Neural progenitor cell (in vitro differentiated cells): ENCODE measurements at regions not wholly inside any gene's neighbourhood (a gene's known extent, or its start where the extent isn't known, plus 50 kb on each side); places are given as distances from the start of the nearest gene placed in this dataset.

ENCODE experiments used
- DNase-seq: peaks from one replicate; pipeline ENCODE4 v3.0.0-alpha.2; 2016; ENCODE audit warnings: low spot score
- H2AFZ ChIP-seq: fragments of 200-600 bp; sonication (generic); replicated peaks from 2 replicates; pipeline ENCODE4 v1.6.1; 2016; ENCODE audit warnings: antibody characterized with exemption
- H3F3A ChIP-seq: fragments of 200-600 bp; sonication (generic); 2 replicates; pipeline ENCODE4 v1.6.1; 2016; ENCODE audit warnings: antibody characterized with exemption, low read depth
- H3K27ac ChIP-seq: fragments of 200-600 bp; sonication (generic); 2 replicates; pipeline ENCODE4 v1.5.1; 2016; ENCODE audit warnings: mild to moderate bottlenecking
- H3K27me3 ChIP-seq: fragments of 200-600 bp; sonication (generic); 2 replicates; pipeline ENCODE4 v1.6.1; 2016; ENCODE audit warnings: mild to moderate bottlenecking, moderate library complexity
- H3K36me3 ChIP-seq: fragments of 200-600 bp; sonication (generic); 2 replicates; pipeline ENCODE4 v1.5.1; 2016
- H3K4me1 ChIP-seq: fragments of 200-600 bp; sonication (generic); 2 replicates; pipeline ENCODE4 v1.6.1; 2016; ENCODE audit warnings: mixed run types
- H3K4me2 ChIP-seq: fragments of 200-600 bp; sonication (generic); 2 replicates; pipeline ENCODE4 v1.6.1; 2016
- H3K4me3 ChIP-seq: fragments of 200-600 bp; sonication (generic); 2 replicates; pipeline ENCODE4 v1.5.1; 2016
- H3K79me2 ChIP-seq: fragments of 200-600 bp; sonication (generic); 2 replicates; pipeline ENCODE4 v1.6.1; 2016; ENCODE audit warnings: low read depth
- H3K9ac ChIP-seq: fragments of 200-600 bp; sonication (generic); 2 replicates; pipeline ENCODE4 v1.6.1; 2016
- H3K9me3 ChIP-seq: fragments of 200-600 bp; sonication (generic); 2 replicates; pipeline ENCODE4 v1.5.1; 2016; ENCODE audit warnings: low read depth
- H4K20me1 ChIP-seq: fragments of 200-600 bp; sonication (generic); 2 replicates; pipeline ENCODE4 v1.6.1; 2016; ENCODE audit warnings: low read depth
- H3K27ac Mint-ChIP-seq: 3 replicates; pipeline ENCODE4 v1.8.0; 2021; ENCODE audit warnings: mixed read lengths
- H3K27me3 Mint-ChIP-seq: 2 replicates; pipeline ENCODE4 v1.8.0; 2022; ENCODE audit warnings: low read depth, mild to moderate bottlenecking, inconsistent platforms, moderate library complexity, mixed read lengths; ENCODE audit not compliant: insufficient read depth
- H3K36me3 Mint-ChIP-seq: 3 replicates; pipeline ENCODE4 v1.8.0; 2021; ENCODE audit warnings: mixed read lengths
- H3K4me1 Mint-ChIP-seq: 3 replicates; pipeline ENCODE4 v1.8.0; 2021; ENCODE audit warnings: mixed read lengths
- H3K4me3 Mint-ChIP-seq: 3 replicates; pipeline ENCODE4 v1.8.0; 2021; ENCODE audit warnings: mild to moderate bottlenecking, moderate library complexity, mixed read lengths
- H3K9me3 Mint-ChIP-seq: 3 replicates; pipeline ENCODE4 v1.8.0; 2020; ENCODE audit warnings: mixed read lengths
- CTCF ChIP-seq: fragments of 200-600 bp; sonication (generic); IDR thresholded peaks from 2 replicates; pipeline ENCODE4 v1.5.1; 2017; ENCODE audit warnings: antibody characterized with exemption, mild to moderate bottlenecking
- EZH2 ChIP-seq: fragments of 200-600 bp; sonication (generic); IDR thresholded peaks from 2 replicates; pipeline ENCODE4 v1.6.1; 2017; ENCODE audit warnings: antibody characterized with exemption, mild to moderate bottlenecking, moderate library complexity
- EZH2phosphoT487 ChIP-seq: fragments of 200-600 bp; sonication (generic); IDR thresholded peaks from 2 replicates; pipeline ENCODE4 v1.6.1; 2017; ENCODE audit warnings: antibody characterized with exemption

DNA sequence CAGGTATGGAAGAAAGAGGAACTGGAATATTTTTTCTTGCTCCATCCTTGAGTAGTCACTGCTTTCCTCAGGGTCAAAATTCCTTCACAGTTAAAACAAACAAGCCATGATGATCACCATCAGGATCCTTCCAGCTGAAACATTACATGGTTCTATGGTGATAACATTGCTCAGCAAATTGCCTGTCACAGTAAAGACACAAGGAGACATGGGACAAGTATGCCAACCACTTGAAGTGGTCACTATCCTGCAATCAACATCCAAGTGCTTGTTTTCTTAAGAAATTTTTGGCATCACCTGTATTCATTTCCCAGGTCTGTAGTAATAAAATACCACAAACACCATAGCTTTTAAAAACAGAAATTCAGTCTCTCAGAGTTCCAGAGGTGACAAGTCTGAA is 662.2 kb downstream of the CDH8 start:
- H3K36me3 ChIP-seq, result no peaks in the 10 kb centered on the region
- no peak overlapping the region for H3K4me3 Mint-ChIP-seq

DNA sequence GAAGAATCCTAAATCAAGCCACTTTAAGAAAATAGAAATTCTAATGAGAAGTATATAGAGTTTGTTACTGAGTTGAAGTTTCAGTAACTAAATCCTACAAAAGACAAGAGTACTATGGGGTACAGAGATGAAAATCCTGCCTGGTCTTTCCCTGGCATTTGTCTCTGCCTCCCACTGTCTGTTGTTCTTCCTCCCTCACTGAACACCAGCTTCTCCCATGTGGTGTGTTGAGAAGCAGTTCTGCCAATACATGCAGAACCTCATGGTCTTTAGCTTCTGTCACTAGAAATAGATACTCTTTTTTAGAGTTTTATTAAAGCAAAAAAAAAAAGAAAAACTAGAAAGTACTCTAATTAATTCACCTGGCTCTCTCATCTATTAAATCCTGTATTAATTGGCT is 664.4 kb downstream of the CDH8 start:
- H3K27ac Mint-ChIP-seq, result no peak overlapping the region
- H3K79me2 ChIP-seq, result no peaks in the 10 kb centered on the region
- no peak overlapping the region for H3K4me3 ChIP-seq
- no peak overlapping the region for H3K27ac ChIP-seq
- H4K20me1 ChIP-seq, result no peaks in the 10 kb centered on the region
- DNase-seq, result no peak
- peaks cover 10% of the 10 kb centered on the region for H3K9me3 Mint-ChIP-seq
- H3F3A ChIP-seq, result no peaks in the 10 kb centered on the region
- H2AFZ ChIP-seq, result no peak overlapping the region
- no peaks in the 10 kb centered on the region for H3K27me3 Mint-ChIP-seq
- H3K9ac ChIP-seq, result no peak overlapping the region
- TF ChIP-seq CTCF, result no peak
- H3K36me3 ChIP-seq, result no peaks in the 10 kb centered on the region
- H3K4me2 ChIP-seq, result no peak overlapping the region
- no peaks in the 10 kb centered on the region for H3K9me3 ChIP-seq
- no peaks in the 10 kb centered on the region for H3K36me3 Mint-ChIP-seq
- no peaks in the 10 kb centered on the region for H3K4me1 Mint-ChIP-seq
- H3K4me3 Mint-ChIP-seq, result no peak overlapping the region
- no peaks in the 10 kb centered on the region for H3K27me3 ChIP-seq
- H3K4me1 ChIP-seq, result no peaks in the 10 kb centered on the region

More for the DNA sequence above, 662.2 kb downstream of the CDH8 start:
- Mint-ChIP-seq H3K27ac (no peak overlapping the region), H3K4me1 (no peaks in the 10 kb centered on the region), H3K9me3 (peaks cover 10% of the 10 kb centered on the region), H3K27me3 (peaks cover 2% of the 10 kb centered on the region), H3K36me3 (no peaks in the 10 kb centered on the region)
- Histone ChIP-seq H3K27me3 (no peaks in the 10 kb centered on the region), H4K20me1 (no peaks in the 10 kb centered on the region), H2AFZ (no peak overlapping the region), H3K27ac (no peak overlapping the region), H3K9me3 (no peaks in the 10 kb centered on the region), H3K79me2 (no peaks in the 10 kb centered on the region), H3K4me1 (peaks cover 4% of the 10 kb centered on the region), H3K4me3 (no peak overlapping the region), H3F3A (no peaks in the 10 kb centered on the region), H3K4me2 (no peak overlapping the region), H3K9ac (no peak overlapping the region)
- TF ChIP-seq CTCF (no peak), EZH2 (no peak), EZH2phosphoT487 (no peak)
- no peak for DNase-seq

DNA sequence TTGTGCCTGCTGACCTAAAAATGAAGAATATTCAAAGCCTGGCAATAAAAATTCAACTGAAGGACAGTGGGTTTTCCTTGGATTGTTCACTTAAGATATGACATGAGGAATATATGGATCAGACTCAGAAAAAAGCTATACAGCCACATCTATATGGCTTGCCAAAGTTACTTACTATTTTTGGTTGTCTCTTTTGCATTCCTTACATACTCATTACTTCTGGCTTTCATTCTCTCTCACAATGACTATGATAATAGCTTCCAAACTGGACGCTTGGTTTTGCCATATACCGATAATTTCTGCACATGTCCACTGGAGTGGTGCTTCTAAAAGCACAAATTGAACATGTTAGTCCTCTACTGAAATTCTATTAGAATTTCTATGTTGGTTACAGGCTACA is 664.9 kb downstream of the CDH8 start:
- no peak overlapping the region for H3K9ac ChIP-seq
- TF ChIP-seq EZH2phosphoT487 (no peak), CTCF (no peak), EZH2 (no peak)
- H3K27ac ChIP-seq, result no peak overlapping the region
- DNase-seq, result no peak
- Mint-ChIP-seq H3K4me3 (no peak overlapping the region), H3K9me3 (peaks cover 10% of the 10 kb centered on the region), H3K36me3 (no peaks in the 10 kb centered on the region), H3K27ac (no peak overlapping the region), H3K4me1 (no peaks in the 10 kb centered on the region), H3K27me3 (no peaks in the 10 kb centered on the region)
- no peaks in the 10 kb centered on the region for H3K79me2 ChIP-seq
- no peak overlapping the region for H2AFZ ChIP-seq
- no peak overlapping the region for H3K4me2 ChIP-seq
- no peaks in the 10 kb centered on the region for H4K20me1 ChIP-seq
- H3K27me3 ChIP-seq, result no peaks in the 10 kb centered on the region
- H3F3A ChIP-seq, result no peaks in the 10 kb centered on the region
- H3K9me3 ChIP-seq, result no peaks in the 10 kb centered on the region
- no peaks in the 10 kb centered on the region for H3K4me1 ChIP-seq
- no peak overlapping the region for H3K4me3 ChIP-seq
- no peaks in the 10 kb centered on the region for H3K36me3 ChIP-seq

DNA sequence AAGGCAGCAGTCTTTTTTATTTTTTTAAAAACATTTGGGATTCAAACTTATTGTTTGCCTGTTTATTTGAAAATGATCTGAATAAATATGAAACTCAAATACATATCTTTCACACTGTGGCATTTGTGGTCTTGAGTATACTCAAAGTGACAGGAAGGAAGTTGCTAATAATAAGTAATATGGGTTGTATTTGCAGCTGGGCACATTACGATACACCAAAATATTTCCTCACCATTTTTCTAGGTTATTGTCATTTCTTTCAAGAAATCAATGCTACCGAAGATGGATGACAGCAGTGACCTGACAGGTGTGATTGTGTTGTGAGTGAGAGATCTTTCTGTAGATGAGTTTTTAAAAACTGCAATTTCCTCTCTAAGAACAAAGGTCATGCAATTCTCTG is 665.7 kb downstream of the CDH8 start:
- no peaks in the 10 kb centered on the region for H3K9me3 ChIP-seq
- peaks cover 10% of the 10 kb centered on the region for H3K9me3 Mint-ChIP-seq
- H3K27ac Mint-ChIP-seq, result no peak overlapping the region
- no peak overlapping the region for H3K4me3 ChIP-seq
- H3K4me3 Mint-ChIP-seq, result no peak overlapping the region
- no peak for TF ChIP-seq CTCF
- no peak for TF ChIP-seq EZH2
- TF ChIP-seq EZH2phosphoT487, result no peak
- H3K36me3 ChIP-seq, result no peaks in the 10 kb centered on the region
- no peak overlapping the region for H3K9ac ChIP-seq
- no peaks in the 10 kb centered on the region for H3K27me3 Mint-ChIP-seq
- H3K4me1 ChIP-seq, result no peaks in the 10 kb centered on the region
- H3F3A ChIP-seq, result no peaks in the 10 kb centered on the region
- no peaks in the 10 kb centered on the region for H3K79me2 ChIP-seq
- no peak overlapping the region for H3K4me2 ChIP-seq
- H3K27ac ChIP-seq, result no peak overlapping the region
- no peaks in the 10 kb centered on the region for H3K36me3 Mint-ChIP-seq
- H4K20me1 ChIP-seq, result no peaks in the 10 kb centered on the region
- no peaks in the 10 kb centered on the region for H3K27me3 ChIP-seq
- no peak overlapping the region for H2AFZ ChIP-seq
- no peaks in the 10 kb centered on the region for H3K4me1 Mint-ChIP-seq
- DNase-seq, result no peak
